RWPE1 (cell line): ENCODE measurements at regions not wholly inside any gene's neighbourhood (a gene's known extent, or its start where the extent isn't known, plus 50 kb on each side); places are given as distances from the start of the nearest gene placed in this dataset.

Experiments used
- CTCF ChIA-PET: fragments of 350-600 bp; sonication (Branson Sonifier 250); formaldehyde crosslinking; extraction: SDS; loops from one replicate; lab custom pipeline; 2021; lab: Yijun Ruan, JAX
- POLR2A ChIA-PET: fragments of 400-600 bp; formaldehyde crosslinking; extraction: SDS; loops from one replicate; lab custom pipeline; 2020; ENCODE audit warnings: antibody characterized with exemption; ENCODE audit not compliant: low non-redundant PET; lab: Yijun Ruan, JAX
- DNase-seq: peaks from one replicate; pipeline ENCODE4 v3.0.0; 2012; ENCODE audit warnings: low spot score
- H3K27ac ChIP-seq: fragments of 450-650 bp; 2 replicates; pipeline ENCODE4 v1.5.1; 2017
- TF ChIP-seq, protein P1 (sequence below): fragments of 450-650 bp; conservative IDR thresholded peaks from 2 replicates; pipeline ENCODE4 v1.5.1; 2017; ENCODE audit warnings: low read depth, mild to moderate bottlenecking

DNA sequence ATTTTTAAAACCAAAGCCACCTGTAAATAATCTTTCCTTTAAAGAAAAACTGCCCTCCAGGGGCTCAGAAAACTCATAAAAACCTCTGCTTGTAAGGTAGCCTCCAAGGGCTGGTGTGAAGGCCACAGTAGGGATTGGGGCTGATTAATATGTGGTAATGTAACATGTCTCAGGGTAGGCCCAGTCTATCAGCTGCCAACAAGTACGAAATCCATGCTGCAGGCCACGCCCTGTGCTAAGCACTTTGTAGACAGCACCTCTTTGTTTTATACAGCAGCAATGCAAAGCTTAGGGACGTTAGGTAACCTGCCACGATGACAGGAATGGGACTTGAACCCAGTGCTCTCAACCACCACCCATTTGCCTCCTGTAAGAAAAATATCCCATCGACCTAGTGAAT is 65.6 kb upstream of the PRICKLE2 start:
- CTCF ChIA-PET, result no interaction called here
- peak overlapping the region; percentile 84 for H3K27ac ChIP-seq
- TF ChIP-seq, protein P1, sequence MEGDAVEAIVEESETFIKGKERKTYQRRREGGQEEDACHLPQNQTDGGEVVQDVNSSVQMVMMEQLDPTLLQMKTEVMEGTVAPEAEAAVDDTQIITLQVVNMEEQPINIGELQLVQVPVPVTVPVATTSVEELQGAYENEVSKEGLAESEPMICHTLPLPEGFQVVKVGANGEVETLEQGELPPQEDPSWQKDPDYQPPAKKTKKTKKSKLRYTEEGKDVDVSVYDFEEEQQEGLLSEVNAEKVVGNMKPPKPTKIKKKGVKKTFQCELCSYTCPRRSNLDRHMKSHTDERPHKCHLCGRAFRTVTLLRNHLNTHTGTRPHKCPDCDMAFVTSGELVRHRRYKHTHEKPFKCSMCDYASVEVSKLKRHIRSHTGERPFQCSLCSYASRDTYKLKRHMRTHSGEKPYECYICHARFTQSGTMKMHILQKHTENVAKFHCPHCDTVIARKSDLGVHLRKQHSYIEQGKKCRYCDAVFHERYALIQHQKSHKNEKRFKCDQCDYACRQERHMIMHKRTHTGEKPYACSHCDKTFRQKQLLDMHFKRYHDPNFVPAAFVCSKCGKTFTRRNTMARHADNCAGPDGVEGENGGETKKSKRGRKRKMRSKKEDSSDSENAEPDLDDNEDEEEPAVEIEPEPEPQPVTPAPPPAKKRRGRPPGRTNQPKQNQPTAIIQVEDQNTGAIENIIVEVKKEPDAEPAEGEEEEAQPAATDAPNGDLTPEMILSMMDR, result no peak
- POLR2A ChIA-PET, result no interaction called here
- DNase-seq, result peak; percentile 37

DNA sequence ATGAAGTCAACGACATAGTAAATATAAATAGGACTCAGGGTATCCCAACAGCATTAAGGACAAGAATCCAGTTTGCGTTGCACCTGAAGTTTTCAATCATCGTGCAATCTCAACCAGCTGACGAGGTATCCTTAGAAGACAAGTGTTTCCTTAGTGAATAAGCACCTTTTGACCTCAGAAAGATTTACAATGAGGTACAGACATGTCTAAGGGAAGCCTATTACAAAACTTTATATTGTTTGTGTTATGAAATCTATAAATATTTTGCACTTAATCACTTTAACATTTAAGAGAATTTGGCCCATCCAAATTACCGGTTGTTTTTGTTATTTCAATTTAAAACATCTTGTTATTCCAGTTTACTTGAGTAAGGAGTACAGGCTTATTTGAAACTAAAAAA is 64.9 kb upstream of the PRICKLE2 start:
- H3K27ac ChIP-seq, result no peak overlapping the region
- CTCF ChIA-PET, result no interaction called here
- TF ChIP-seq, protein P1, result no peak
- DNase-seq, result no peak
- POLR2A ChIA-PET, result no interaction called here

DNA sequence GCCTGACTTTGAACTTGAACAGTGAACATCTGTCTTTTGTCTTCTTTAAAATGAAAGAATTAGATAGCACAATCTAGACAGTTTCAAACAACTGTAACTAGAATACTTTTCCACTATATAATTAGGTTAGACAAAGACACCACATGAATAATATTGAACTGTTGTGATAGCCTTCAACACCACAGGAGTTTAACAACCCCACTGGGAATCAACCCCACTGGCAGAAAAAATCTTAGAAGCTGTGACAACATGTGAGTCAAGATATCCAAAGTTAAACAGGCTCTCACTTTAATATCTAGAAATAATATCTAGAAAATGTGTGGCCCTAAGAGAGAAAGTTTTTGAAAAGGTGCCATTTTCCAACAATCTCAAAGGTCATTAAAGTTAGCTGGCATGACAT is 64.4 kb upstream of the PRICKLE2 start:
- CTCF ChIA-PET, result no interaction called here
- TF ChIP-seq, protein P1, result no peak
- POLR2A ChIA-PET, result no interaction called here
- H3K27ac ChIP-seq, result no peak overlapping the region
- no peak for DNase-seq

DNA sequence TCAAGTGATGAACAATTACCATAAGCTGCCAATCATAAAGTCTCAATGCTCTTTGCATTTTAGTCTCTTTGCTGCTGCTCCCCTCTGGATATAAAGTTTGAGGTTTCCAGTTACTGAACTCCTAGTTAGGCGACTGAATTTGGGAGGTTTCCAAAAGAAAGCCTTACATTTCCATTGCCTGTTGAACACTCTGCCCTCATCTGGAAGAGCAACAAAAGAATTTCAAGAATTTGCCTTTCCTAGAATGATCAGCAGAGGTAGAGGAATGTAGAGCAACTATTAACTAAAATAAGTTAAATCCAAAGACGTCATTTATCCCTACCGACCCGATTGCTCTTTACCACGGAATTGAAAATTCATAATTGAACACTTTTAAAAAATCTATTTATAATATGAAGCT is 53.4 kb upstream of the PRICKLE2 start:
- TF ChIP-seq, protein P1, result no peak
- CTCF ChIA-PET, result no interaction called here
- no peak overlapping the region for H3K27ac ChIP-seq
- no peak for DNase-seq
- POLR2A ChIA-PET, result no interaction called here

DNA sequence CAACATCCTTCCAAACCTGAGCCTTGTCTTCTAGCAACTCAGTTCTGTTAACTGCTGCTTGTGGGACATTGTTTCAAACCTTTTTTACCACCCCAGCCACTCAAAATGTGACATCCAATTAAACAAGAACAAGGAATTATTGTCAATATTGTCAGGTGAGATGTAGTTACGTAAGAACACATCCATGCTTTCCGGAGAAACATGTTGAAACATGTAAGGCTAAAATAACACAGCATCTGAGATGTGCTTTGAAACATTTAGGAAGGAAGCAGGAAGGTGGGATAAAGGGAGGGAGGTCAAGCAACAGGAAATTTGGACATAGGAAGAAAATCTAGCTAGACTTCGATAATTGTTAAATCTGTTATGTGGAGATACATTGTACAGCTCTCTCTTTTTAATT is 50.9 kb upstream of the PRICKLE2 start:
- TF ChIP-seq, protein P1, result no peak
- ChIA-PET CTCF (interaction anchor here (0.7 kb wide), 1 partner anchor 33 kb away, joined by 3 read pairs; no protein-coding TSS in a partner anchor), POLR2A (no interaction called here)
- no peak for DNase-seq
- no peak overlapping the region for H3K27ac ChIP-seq
